ENCODE measurements at regions not wholly inside any gene's neighbourhood (a gene's known extent, or its start where the extent isn't known, plus 50 kb on each side); places are given as distances from the start of the nearest gene placed in this dataset.

- TF ChIP-seq, protein P1, sequence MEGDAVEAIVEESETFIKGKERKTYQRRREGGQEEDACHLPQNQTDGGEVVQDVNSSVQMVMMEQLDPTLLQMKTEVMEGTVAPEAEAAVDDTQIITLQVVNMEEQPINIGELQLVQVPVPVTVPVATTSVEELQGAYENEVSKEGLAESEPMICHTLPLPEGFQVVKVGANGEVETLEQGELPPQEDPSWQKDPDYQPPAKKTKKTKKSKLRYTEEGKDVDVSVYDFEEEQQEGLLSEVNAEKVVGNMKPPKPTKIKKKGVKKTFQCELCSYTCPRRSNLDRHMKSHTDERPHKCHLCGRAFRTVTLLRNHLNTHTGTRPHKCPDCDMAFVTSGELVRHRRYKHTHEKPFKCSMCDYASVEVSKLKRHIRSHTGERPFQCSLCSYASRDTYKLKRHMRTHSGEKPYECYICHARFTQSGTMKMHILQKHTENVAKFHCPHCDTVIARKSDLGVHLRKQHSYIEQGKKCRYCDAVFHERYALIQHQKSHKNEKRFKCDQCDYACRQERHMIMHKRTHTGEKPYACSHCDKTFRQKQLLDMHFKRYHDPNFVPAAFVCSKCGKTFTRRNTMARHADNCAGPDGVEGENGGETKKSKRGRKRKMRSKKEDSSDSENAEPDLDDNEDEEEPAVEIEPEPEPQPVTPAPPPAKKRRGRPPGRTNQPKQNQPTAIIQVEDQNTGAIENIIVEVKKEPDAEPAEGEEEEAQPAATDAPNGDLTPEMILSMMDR (IDR thresholded peaks at IDR 0.05), result no peak
- TF ChIP-seq EP300 (IDR thresholded peaks at IDR 0.05) (no peak), POLR2A (IDR thresholded peaks at IDR 0.05) (no peak)
Measured at GRCh38 chr14:94963051-94963450, 193.1 kb upstream of the GSC start.
